PC-9 (cell line): ENCODE measurements at regions not wholly inside any gene's neighbourhood (a gene's known extent, or its start where the extent isn't known, plus 50 kb on each side); places are given as distances from the start of the nearest gene placed in this dataset.

Experiments
- BruUV-seq: library from RNA; stranded (reverse); fragments of 400-500 nt; replicated peaks from 2 replicates; lab custom pipeline; 2021; lab: Mats Ljungman, UMichigan
- CTCF ChIA-PET: fragments of 300-600 bp; sonication (Branson Sonifier 250); formaldehyde crosslinking; loops from one replicate; lab custom pipeline; 2022; ENCODE audit warnings: antibody characterized with exemption; lab: Charles Lee
- POLR2A ChIA-PET: fragments of 300-600 bp; sonication (Branson Sonifier 250); formaldehyde crosslinking; loops from one replicate; lab custom pipeline; 2022; ENCODE audit warnings: antibody characterized with exemption; ENCODE audit not compliant: unreplicated experiment; lab: Charles Lee
- DNase-seq, 2 experiments: peaks; one replicate each; pipeline versions ENCODE4 v3.0.0 to v3.0.0-alpha.2; 2015 to 2022; ENCODE audit warnings: mixed read lengths in 1 of 2
- H2AFZ ChIP-seq: fragments of 200-600 bp; sonication (generic); 2 replicates; pipeline ENCODE4 v1.8.1; 2017; ENCODE audit warnings: antibody characterized with exemption
- H3F3A ChIP-seq: fragments of 200-600 bp; sonication (generic); 2 replicates; pipeline ENCODE4 v1.8.1; 2017; ENCODE audit warnings: antibody characterized with exemption, mild to moderate bottlenecking, low read depth; ENCODE audit not compliant: insufficient read depth
- H3K27ac ChIP-seq: fragments of 200-600 bp; sonication (generic); 2 replicates; pipeline ENCODE4 v1.6.1; 2016; ENCODE audit warnings: mixed run types
- H3K27me3 ChIP-seq: fragments of 200-600 bp; sonication (generic); 2 replicates; pipeline ENCODE4 v1.6.1; 2016; ENCODE audit warnings: low read depth, mixed run types; ENCODE audit not compliant: insufficient read depth
- H3K36me3 ChIP-seq: fragments of 200-600 bp; sonication (generic); 2 replicates; pipeline ENCODE4 v1.6.1; 2016; ENCODE audit warnings: low read depth, mixed run types
- H3K4me1 ChIP-seq: fragments of 200-600 bp; sonication (generic); replicated peaks from 2 replicates; pipeline ENCODE4 v1.6.1; 2016; ENCODE audit warnings: mixed run types; ENCODE audit not compliant: insufficient read depth
- H3K4me2 ChIP-seq: fragments of 200-600 bp; sonication (generic); 2 replicates; pipeline ENCODE4 v1.6.1; 2017; ENCODE audit warnings: mixed run types
- H3K4me3 ChIP-seq: fragments of 200-600 bp; sonication (generic); 2 replicates; pipeline ENCODE4 v1.6.1; 2016; ENCODE audit warnings: mixed run types
- H3K79me2 ChIP-seq: fragments of 200-600 bp; sonication (generic); 2 replicates; pipeline ENCODE4 v1.6.1; 2017; ENCODE audit warnings: low read depth, mixed run types
- H3K9me2 ChIP-seq: fragments of 200-600 bp; sonication (generic); 2 replicates; pipeline ENCODE4 v1.8.1; 2017; ENCODE audit warnings: mild to moderate bottlenecking; ENCODE audit not compliant: insufficient read depth
- H3K9me3 ChIP-seq: fragments of 200-600 bp; sonication (generic); 2 replicates; pipeline ENCODE4 v1.8.1; 2016; ENCODE audit warnings: low read depth; ENCODE audit not compliant: insufficient read depth
- H4K20me1 ChIP-seq: fragments of 200-600 bp; sonication (generic); 2 replicates; pipeline ENCODE4 v1.8.1; 2017; ENCODE audit not compliant: insufficient read depth
- CTCF ChIP-seq: fragments of 200-600 bp; sonication (generic); conservative IDR thresholded peaks from 2 replicates; pipeline ENCODE4 v1.6.1; 2017; ENCODE audit warnings: mixed run types, antibody characterized with exemption, mild to moderate bottlenecking, moderate library complexity
- EZH2 ChIP-seq: fragments of 200-600 bp; sonication (generic); IDR thresholded peaks from 2 replicates; pipeline ENCODE4 v1.8.0; 2017; ENCODE audit warnings: antibody characterized with exemption, low read depth
- intact Hi-C: fragments of 100-400 bp; cut with micrococcal nuclease; formaldehyde crosslinking; loops from one replicate; pipeline ENCODE4 v1.10.0; 2022; ENCODE audit not compliant: unreplicated experiment

GRCh38 chr5:133789428-133789827 is 177.1 kb upstream of the FSTL4 start:
- Histone ChIP-seq H3F3A (no peaks in the 10 kb centered on the region), H3K27me3 (no peaks in the 10 kb centered on the region), H3K4me1 (no peaks in the 10 kb centered on the region), H3K4me2 (no peak overlapping the region), H3K9me2 (no peaks in the 10 kb centered on the region), H3K4me3 (no peak overlapping the region), H3K36me3 (no peaks in the 10 kb centered on the region), H3K27ac (no peak overlapping the region), H3K9me3 (no peaks in the 10 kb centered on the region), H2AFZ (no peak overlapping the region), H4K20me1 (no peaks in the 10 kb centered on the region), H3K79me2 (no peaks in the 10 kb centered on the region)
- TF ChIP-seq CTCF (no peak), EZH2 (no peak)
- POLR2A ChIA-PET = no interaction called here
- DNase-seq = no peak
- intact Hi-C loops = no loop called here
- CTCF ChIA-PET = no interaction called here
- no TSS peak for BruUV-seq

- no peak overlapping the region for H3K27ac ChIP-seq
- H2AFZ ChIP-seq = no peak overlapping the region
- H3K36me3 ChIP-seq = no peaks in the 10 kb centered on the region
- no peaks in the 10 kb centered on the region for H3K27me3 ChIP-seq
- BruUV-seq = no TSS peak
- intact Hi-C loops = no loop called here
- no peak overlapping the region for H3K4me2 ChIP-seq
- POLR2A ChIA-PET = no interaction called here
- H4K20me1 ChIP-seq = no peaks in the 10 kb centered on the region
- CTCF ChIA-PET = no interaction called here
- no peaks in the 10 kb centered on the region for H3K9me2 ChIP-seq
- H3K4me1 ChIP-seq = no peaks in the 10 kb centered on the region
- no peak overlapping the region for H3K4me3 ChIP-seq
- no peaks in the 10 kb centered on the region for H3F3A ChIP-seq
- no peak for DNase-seq
- TF ChIP-seq EZH2 = no peak
- no peak for TF ChIP-seq CTCF
- H3K9me3 ChIP-seq = no peaks in the 10 kb centered on the region
- no peaks in the 10 kb centered on the region for H3K79me2 ChIP-seq
Measured at GRCh38 chr5:133788121-133788520, 175.8 kb upstream of the FSTL4 start.

- no peaks in the 10 kb centered on the region for H3K9me3 ChIP-seq
- no peak overlapping the region for H3K4me2 ChIP-seq
- no peaks in the 10 kb centered on the region for H3K36me3 ChIP-seq
- no peaks in the 10 kb centered on the region for H3K79me2 ChIP-seq
- ChIA-PET CTCF (no interaction called here), POLR2A (no interaction called here)
- H3K4me3 ChIP-seq = no peak overlapping the region
- H3K27me3 ChIP-seq = no peaks in the 10 kb centered on the region
- no peak overlapping the region for H3K27ac ChIP-seq
- no peak for TF ChIP-seq CTCF
- no peak for TF ChIP-seq EZH2
- BruUV-seq = no TSS peak
- H3F3A ChIP-seq = no peaks in the 10 kb centered on the region
- H2AFZ ChIP-seq = no peak overlapping the region
- no peaks in the 10 kb centered on the region for H3K9me2 ChIP-seq
- intact Hi-C loops = no loop called here
- no peaks in the 10 kb centered on the region for H3K4me1 ChIP-seq
- H4K20me1 ChIP-seq = no peaks in the 10 kb centered on the region
- no peak for DNase-seq
Measured at GRCh38 chr5:133786420-133786819, 174.1 kb upstream of the FSTL4 start.
